GM21717 (cell line): ENCODE measurements at regions not wholly inside any gene's neighbourhood (a gene's known extent, or its start where the extent isn't known, plus 50 kb on each side); places are given as distances from the start of the nearest gene placed in this dataset.

Source experiments
- ATAC-seq: cut with Tn5 transposase; IDR thresholded peaks from one replicate; pipeline ENCODE4 v1.9.1; 2021; ENCODE audit warnings: mild to moderate bottlenecking, moderate library complexity; ENCODE audit not compliant: unreplicated experiment

GRCh38 chr16:85971902-85972638, 73.1 kb downstream of the IRF8 start:
- no peak for ATAC-seq

- ATAC-seq, result no peak
These were observed 75.7 kb downstream of the IRF8 start for GRCh38 chr16:85974428-85975375.

GRCh38 chr16:85975451-85975981, 76.6 kb downstream of the IRF8 start:
- no peak for ATAC-seq

GRCh38 chr16:85978291-85978775, 79.4 kb downstream of the IRF8 start:
- no peak for ATAC-seq

- ATAC-seq, result no peak
These were observed 80.0 kb downstream of the IRF8 start for GRCh38 chr16:85978976-85979375.

GRCh38 chr16:85979605-85980004, 80.6 kb downstream of the IRF8 start:
- ATAC-seq, result no peak

- ATAC-seq, result no peak
These were observed 81.7 kb downstream of the IRF8 start for GRCh38 chr16:85980686-85981085.

- no peak for ATAC-seq
These were observed 83.0 kb downstream of the IRF8 start for GRCh38 chr16:85981826-85982562.

GRCh38 chr16:85982563-85982939, 83.6 kb downstream of the IRF8 start:
- no peak for ATAC-seq

GRCh38 chr16:85983064-85983463, 84.1 kb downstream of the IRF8 start:
- ATAC-seq, result no peak

GRCh38 chr16:85983606-85984230, 84.8 kb downstream of the IRF8 start:
- no peak for ATAC-seq

GRCh38 chr16:85984231-85984880, 85.4 kb downstream of the IRF8 start:
- ATAC-seq, result no peak

- ATAC-seq, result no peak
These were observed 86.0 kb downstream of the IRF8 start for GRCh38 chr16:85984947-85985451.

GRCh38 chr16:85986931-85987749, 88.2 kb downstream of the IRF8 start:
- ATAC-seq, result no peak

- no peak for ATAC-seq
These were observed 88.8 kb downstream of the IRF8 start for GRCh38 chr16:85987750-85988078.

- ATAC-seq, result no peak
These were observed 89.3 kb downstream of the IRF8 start for GRCh38 chr16:85988306-85988705.

GRCh38 chr16:85988723-85989313, 89.9 kb downstream of the IRF8 start:
- ATAC-seq, result peak; percentile 46

- ATAC-seq, result no peak
These were observed 90.4 kb downstream of the IRF8 start for GRCh38 chr16:85989376-85989775.
